Islet of Langerhans (tissue), 1 donor: ENCODE measurements at regions not wholly inside any gene's neighbourhood (a gene's known extent, or its start where the extent isn't known, plus 50 kb on each side); places are given as distances from the start of the nearest gene placed in this dataset.
A peak's percentile ranks its signal among the peaks of the same experiment; 100 is the strongest.
"Not testable (repeated sequence)": the region's sequence is repeated elsewhere in the genome, so short reads cannot be mapped to it uniquely, and the experiment has no call there.

Source experiments
- FAIRE-seq: peaks from one replicate; lab custom pipeline; 2011; peaks lifted over from hg19 to GRCh38; lab: Jason Lieb, UNC

DNA sequence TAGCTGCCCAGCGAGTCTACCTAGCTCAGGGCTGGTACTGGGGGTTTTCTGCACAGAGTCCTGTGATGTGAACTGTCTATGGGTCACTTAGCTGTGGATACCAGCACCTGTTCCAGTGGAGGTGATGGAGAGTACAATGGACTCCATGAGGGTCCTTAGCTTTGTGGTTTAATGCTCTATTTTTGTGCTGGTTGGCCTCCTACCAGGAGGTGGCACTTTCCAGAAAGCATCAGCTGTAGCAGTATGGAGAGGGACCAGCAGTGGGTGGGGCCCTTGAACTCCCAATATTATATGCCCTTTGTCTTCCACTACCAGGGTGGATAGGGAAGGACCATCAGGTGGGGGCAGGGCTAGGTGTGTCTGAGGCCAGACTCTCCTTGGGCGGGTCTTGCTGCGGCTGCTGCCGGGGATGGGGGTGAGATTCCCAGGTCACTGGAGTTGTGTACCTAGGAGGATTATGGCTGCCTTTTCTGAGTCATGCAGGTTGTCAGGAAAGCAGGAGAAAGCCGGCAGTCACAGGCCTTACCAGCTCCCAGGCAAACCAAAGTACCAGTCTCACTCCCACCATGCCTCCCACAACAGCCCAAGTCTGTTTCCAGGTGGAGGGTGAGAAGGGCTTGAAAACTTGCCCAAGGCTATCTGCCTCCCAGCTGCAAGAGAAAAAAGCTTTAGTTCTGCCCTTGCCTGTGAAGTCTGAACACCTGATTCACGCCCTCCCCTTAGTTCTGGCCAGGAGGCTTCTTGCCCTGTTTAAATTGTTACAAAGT, 163.0 kb upstream of the NUDT4 start:
- no peak for FAIRE-seq

DNA sequence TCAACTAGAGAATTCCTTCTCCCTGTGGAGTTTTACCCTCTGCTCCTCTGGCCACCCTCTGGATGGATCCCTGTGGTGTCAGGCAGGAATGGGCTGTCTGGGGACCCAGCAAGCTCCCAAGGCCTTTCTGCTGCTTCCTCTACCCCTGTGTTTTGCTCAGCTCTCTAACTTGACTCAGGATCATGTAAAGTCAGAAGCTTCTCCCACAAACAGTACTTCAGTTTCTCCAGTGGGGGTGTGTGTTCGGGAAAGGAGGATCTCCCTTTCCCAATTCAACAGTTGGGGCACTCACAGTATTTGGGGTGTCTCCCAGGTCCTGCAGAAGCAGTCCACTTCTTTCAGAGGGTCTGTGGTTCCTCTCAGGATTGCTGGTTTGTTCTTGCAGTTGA, 162.4 kb upstream of the NUDT4 start:
- no peak for FAIRE-seq

DNA sequence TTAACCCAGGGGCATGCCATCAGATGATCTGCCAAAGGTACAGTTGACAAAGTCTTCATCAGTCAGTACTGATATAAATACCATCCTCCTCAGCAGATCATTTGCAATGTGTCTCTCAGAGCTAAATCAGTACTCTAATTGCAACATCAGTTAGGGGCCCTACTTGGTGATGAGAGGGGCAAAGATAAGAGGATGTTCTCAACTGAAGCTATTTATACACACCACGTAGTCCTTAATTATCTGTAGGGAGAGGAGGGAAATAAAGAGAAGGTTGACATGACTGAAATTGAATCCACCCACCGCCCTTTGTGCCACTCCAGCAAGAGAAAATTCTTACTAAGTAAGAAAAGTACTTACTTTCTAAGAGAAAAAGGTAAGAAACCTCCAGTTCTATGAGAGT, 157.8 kb upstream of the NUDT4 start:
- FAIRE-seq, result no peak

DNA sequence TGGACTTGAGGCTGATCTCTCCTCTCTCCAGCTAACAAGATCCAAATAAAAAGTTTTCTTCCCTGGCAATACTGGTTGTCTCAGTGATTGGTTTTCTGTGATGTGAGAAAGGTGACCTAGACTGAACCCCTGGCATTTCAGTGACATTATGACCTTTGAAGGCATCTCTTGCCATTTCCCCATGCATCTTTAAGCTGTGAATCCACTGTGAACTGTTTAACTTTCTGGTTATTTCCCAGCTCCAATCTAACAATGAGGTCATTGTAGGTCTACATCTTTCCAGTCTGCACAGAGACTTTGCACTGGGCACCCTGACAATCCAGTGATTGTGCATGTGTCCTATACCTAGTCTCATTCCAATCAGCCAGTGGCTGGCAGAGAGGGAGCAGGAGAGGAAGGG, 155.9 kb upstream of the NUDT4 start:
- FAIRE-seq, result no peak

DNA sequence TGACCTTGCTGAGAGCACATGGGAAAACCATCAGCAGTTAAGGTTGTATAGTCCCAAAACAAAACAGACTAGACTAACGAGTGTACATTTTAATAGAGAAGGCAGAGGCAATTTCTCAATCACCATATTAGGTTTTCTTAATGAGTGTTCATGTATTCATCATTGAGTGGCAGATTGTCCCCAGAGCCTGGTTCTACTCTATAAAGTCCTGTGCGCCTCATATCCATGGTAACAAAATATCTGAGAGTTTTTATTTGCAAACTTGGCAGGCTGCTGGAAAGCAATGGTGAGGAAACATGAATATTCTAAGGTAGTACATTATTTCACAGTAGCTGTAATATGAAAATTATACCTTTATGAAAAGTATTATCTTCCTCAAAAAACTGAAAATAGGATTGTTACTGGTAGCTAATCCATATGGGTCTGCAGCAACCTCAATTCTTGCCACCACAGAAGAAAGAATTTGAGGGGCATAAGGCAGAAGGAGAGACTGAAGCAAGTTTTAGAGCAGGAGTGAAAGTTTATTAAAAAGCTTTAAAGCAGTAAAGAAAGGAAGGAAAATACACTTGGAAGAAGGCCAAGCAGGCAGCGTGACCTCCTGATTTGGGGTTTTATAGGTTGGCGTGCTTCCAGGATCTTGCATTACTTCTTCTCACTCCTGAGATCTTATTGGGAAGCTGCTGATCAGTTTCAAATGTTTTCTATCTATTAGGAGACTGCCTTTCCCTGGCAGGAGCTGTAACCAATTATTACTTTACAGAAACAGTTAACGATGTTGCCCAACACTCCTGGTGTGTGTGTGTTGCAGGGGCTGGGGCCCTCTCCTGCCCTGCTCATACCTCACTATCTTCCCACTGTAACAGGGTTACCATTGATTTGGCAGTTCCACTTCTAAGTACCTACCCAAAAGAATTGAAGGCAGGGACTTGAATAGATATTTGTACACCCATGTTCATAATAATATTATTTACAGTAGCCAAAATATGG, 154.0 kb upstream of the NUDT4 start:
- FAIRE-seq, result peak; percentile 47

DNA sequence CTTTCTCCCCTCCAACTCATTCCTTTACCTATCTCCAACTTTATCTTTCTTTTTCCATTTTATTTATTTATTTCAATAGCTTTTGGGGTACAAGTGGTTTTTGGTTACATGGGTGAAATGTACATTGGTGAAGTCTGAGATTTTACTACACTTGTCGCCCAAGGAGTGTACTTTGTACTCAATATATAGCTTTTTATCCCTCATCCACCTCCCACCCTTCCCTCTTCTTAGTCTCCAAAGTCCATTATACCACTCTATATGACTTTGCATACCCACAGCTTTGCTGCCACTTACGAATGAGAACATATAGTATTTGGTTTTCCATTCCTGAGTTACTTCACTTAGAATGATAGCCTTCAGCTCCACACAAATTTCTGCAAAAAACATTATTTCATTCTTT, 152.6 kb upstream of the NUDT4 start:
- no peak for FAIRE-seq

DNA sequence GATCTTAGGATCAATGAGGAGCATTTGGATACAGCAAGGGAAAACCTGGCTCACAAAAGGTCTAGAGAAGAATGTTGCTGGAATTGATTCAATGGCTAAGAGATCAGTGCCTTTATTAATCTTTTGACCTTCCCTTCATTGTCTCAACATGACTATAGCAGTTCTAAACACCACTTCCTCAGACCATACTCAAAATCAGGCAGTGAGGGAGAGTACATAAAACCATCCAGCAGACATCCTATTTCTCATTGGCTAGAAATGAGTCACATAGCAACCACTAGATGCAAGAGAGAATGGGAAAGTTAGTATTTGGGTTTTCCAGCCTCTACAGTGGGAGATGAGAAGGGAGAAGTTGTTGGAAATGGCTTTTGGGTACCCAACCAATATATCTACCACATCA, 151.4 kb upstream of the NUDT4 start:
- FAIRE-seq, result no peak

DNA sequence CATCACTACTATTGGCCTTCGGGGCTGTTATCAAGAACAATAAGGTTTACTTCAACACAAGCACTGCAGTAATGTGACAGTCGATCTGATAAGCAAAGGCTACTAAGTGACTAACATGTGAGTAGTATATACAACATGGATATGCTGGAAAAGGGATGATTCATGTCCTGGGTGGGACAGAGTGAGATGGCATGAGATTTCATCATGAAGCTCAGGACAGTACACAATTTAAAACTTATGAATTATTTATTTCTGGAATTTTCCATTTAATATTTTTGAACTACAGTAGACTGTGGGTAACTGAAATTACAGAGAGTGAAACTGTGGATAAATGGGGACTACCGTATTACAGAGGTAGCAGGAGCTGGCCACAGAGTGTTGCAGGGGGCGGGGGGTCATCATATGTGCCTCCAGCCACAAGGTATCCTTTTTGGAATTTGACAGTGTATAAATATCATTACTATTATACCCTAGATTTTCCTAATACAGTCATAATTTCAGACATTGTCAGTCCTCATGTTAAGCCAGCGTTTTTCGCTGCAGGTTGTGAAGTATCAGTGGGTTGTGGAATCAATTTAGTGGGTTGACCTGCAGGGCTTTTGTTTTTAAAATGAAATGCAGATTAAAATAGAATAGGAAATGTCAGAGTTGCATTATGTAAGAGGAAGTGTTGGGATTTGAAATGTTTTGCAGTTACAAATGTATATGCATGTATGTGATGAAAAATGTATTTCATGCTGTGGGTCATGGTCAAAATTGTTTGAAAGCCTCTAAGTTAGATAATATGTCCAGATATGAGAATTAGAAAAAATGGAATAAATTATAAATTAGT, 148.0 kb upstream of the NUDT4 start:
- no peak for FAIRE-seq

DNA sequence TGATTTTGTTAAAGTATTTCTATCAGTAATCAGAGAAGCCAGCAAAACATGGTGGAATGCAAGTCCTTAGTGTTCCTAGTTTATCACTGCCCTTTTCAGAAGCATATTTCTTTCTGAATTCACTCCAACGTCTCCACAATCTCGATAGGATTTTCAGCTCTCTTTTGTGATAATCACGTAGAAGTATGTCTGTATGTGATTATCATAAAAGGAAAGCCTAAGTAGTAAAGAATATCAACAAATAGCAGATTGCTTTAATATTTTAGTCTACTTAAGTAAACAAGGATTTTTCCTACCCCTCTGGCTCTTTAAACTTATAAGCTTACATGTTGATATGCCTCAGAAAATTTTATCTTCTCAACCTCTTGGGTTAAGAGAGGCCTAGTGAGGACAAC, 147.4 kb upstream of the NUDT4 start:
- FAIRE-seq, result no peak

DNA sequence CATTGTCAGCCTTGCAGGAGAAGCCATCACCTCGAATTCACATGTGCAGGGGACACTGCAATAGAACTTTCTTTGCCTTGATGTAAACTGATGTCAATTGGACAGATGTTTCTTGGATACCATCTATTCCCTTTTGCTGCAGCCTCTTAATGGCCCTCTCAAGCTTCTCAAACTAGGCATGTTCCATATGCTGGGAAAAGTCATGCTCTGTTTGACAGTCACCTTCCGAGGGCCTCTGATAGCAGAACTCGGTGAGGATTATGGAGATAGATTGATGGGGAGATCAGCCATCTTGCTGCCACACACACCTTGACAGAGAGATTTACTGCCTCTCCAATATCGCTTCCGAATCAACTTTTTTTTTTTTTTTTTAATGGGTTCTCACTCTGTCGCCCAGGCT, 145.8 kb upstream of the NUDT4 start:
- no peak for FAIRE-seq

DNA sequence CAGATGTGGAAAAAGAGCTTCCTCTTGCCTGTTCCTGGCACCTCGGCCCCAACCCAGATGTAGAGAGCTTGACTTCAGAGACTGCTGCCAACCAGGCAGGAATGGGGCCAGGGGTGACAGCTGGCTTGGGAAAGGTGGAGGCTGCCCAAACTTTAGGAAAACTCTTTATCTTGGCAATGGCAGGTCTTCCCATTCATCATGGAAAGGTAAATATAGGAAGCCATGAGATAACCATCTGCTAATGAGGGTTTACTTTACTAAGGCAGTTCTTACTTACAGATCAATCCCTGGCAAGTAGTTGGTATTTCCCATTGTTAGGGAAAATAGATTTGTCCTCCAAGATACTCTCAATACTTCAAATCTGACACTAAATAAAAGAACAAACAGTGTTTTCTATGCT, 143.1 kb upstream of the NUDT4 start:
- no peak for FAIRE-seq

DNA sequence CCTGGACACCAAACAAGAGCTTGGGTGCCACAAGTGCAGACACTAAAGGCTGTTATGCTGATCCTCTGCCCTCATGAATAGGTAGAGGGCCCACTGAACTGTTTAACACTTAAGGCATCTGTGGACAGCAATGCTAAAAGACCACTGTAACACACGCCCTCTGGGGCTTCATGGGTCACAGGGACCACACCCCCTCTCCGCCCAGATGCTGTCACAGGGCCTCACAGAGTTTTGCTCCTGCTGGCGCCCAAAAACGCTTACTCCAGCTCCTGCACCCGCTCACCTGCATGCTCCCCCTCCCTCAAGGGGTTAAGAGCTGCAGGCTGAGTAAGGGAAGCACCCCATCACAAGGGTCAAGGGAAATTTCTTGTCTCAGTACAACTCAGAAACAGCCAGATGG, 141.8 kb upstream of the NUDT4 start:
- no peak for FAIRE-seq

DNA sequence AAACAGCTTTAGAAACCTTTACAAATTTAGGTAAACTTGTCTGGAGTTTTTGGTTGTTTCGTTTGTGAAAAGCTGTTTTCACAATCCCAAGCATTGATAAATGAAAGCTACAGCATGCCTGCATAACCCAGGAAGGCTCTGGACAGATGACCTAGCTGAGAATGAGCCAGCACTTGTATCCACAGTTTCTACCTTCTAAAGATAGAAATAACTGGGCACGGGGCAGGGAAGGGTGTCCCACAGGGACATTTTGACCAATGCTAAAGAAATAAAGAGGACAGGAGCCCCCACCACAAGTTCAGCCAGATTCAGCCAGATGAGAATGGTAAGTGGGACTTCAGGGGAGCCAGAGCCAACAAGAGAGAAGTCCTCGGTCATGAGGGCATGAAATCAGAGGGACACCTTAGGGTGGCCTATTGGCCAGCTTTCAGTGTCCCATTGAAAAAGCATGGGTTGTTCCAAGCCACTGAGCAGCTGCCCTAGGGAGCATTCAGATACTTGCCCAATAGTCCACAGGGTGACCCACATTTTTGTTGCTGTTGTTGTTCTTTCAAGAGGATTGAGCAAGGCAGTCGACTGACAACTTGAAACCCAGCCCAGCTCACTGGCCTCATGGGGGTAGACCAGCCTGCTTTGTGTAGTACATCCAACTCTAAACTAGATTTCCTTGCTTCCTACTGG, 140.3 kb upstream of the NUDT4 start:
- no peak for FAIRE-seq

DNA sequence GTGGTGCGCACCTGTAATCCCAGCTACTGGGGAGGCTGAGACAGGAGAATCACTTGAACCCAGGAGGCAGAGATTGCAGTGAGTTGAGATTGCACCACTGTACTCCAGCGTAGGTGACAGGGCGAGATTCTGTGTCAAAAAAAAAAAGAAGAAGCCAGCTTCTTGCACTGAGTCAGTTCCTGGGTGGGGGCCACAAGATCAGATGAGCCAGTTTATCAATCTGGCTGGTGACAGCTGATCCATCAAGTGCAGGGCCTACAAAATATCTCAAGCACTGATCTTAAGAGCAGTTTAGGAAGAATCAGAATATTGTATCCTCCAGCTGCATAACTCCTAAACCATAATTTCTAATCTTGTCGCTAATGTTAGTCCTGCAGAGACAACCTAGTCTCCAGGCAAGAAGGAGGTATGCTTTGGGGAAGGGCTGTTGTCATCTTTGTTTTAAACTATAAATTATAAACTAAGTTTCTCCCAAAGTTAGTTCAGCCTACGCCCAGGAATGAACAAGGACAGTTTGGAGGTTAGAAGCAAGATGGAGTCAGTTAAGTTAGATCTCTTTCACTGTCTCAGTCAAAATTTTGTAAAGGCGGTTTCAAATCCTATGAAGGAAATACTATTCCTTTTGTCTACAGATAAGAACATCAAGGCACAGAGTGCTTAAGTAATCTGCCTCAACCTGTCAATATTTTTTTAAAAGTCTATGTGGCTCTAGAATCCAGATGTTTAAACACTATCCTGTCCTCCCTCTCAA, 139.0 kb upstream of the NUDT4 start:
- not testable (repeated sequence) for FAIRE-seq

DNA sequence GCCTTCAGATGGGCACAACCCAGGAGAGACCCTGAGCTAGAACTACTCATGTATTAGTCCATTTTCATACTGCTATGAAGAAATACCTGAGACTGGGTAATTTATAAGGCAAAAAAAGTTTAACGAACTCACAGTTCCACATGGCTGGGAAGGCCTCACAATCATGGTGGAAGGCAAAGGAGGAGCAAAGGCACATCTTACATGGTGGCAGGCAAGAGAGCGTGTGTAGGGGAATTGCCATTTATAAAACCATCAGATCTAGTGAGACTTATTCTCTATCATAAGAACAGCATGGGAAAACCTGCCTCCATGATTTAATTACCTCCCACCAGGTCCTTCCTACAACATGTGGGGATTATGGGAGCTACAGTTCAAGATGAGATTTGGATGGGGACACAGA, 137.9 kb upstream of the NUDT4 start:
- not testable (repeated sequence) for FAIRE-seq

DNA sequence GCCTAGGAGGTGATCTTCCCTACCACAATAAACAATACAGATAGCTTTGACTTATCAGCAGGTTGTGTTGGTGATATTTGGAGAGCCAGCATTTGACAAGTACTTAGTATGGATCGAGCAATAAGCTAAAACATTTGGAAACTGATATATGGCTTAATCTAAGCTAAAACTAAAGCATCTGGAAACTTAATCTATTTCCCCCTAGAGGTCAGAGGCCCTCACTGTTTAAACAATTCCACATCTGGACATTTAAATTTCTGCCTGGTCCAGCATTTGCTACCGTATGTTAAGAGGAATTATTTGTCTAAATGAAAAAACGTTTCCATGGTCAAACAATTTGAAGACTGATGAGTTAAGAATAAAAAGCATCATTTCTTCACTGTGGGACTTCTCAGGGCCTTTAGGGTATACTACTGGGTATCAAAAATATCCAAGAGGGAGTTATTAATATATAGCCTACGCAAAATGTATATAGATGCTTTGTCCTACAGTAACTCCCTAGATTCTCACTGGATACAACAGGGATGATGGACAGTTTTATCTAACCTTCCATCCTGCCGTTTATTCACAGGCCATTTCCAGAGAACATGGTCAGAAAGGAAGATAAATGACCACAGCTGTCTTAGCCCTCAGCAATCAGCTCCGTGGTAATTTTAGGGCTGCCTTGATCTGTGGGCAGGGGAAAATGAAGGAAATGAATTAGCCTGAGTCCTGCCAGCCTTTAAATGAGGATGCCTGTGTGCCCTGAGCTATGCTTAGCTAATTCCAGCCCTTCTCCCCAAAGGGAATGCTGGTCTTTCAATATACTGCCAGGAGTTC, 135.4 kb upstream of the NUDT4 start:
- no peak for FAIRE-seq

DNA sequence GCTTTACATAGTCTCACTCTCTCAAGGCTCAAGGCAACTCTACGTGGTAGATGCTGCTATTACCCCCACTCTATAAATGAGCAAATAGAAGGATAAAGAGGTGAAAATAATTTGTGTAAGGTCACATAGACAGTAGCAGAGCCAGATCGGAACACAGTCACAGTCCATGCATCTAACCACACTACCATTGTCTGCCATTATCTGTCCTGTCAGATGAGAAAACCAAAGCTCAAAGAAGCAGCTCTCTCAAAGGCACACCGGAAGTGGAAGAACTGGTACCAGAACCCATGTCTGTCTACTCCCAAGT, 134.4 kb upstream of the NUDT4 start:
- no peak for FAIRE-seq

DNA sequence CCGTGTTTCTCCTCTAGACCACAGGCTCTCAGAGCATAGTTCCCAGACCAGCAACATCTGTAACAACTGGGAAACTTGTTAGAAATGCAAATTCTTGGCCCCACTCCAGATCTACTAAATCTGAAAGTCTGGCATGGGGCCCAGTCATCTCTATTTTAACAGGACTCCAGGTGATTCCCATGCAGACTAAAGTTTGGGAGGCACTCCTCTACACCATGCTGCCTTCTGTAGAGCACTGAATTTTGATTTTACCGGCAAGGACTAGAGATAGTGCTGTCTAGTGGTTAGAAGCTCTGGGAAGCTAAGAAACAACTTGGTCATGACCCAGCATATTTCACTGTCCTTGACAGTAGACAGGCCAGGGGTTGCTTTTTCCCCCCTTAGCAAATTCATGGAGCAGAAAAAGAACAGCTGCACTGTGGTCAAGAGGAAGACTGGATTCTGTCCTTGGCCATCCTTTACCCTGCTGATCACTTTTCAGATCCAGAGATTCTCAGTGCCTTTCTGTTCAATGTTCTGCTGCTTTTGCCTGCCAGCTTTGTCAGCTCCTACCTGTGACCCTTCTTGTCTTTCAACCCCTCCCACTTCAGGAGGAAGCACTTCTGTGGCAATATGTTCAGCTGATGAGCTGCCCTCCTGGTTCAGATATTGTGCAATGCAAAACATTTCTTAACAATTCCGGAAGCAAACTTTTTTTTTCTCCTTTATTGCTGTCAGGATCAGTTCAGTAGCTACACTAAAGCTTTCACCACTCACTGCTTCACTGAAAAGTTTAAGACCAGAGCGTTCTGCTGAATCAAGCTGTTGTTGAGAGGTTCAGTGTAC, 133.8 kb upstream of the NUDT4 start:
- FAIRE-seq, result no peak

DNA sequence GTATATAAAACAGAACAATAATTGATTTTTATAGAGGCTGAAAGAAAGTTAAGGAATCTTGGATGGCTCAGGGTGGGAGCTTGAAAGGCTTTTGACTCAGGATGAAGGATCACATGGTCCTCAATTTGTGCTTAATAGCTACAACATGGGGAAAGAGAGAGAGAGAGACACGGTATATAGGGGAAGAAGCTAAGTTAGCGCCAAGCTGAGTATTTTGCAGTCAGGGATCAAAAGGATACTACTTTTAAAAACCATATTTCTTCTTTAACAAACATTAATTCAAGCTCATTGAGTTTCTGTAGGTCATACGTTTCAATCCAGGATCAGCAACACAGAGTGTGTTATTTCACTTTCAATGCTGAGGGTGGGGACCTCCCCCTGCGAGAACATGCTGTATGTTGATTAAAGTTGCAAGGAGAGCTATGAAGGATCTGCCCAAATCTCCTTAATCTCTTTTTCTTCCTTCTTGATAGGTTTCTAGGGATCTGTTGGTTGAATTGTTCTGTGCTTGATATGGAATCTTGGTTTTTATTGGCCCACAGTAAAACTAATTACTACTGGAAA, 133.1 kb upstream of the NUDT4 start:
- no peak for FAIRE-seq
